GM18907 (cell line): ENCODE measurements at regions not wholly inside any gene's neighbourhood (a gene's known extent, or its start where the extent isn't known, plus 50 kb on each side); places are given as distances from the start of the nearest gene placed in this dataset.

Experiments used
- ATAC-seq: cut with Tn5 transposase; IDR thresholded peaks from one replicate; pipeline ENCODE4 v1.9.1; 2021; ENCODE audit warnings: mild to moderate bottlenecking, moderate library complexity; ENCODE audit not compliant: unreplicated experiment

- ATAC-seq, result no peak
Measured at GRCh38 chr5:29995154-29995553, 1198.3 kb upstream of the CDH6 start.

- no peak for ATAC-seq
Measured at GRCh38 chr5:29994519-29994918, 1199.0 kb upstream of the CDH6 start.

- no peak for ATAC-seq
Measured at GRCh38 chr5:29993286-29993685, 1200.2 kb upstream of the CDH6 start.

- no peak for ATAC-seq
Measured at GRCh38 chr5:29992248-29992647, 1201.2 kb upstream of the CDH6 start.

- ATAC-seq, result no peak
Measured at GRCh38 chr5:29990681-29991080, 1202.8 kb upstream of the CDH6 start.

GRCh38 chr5:29984156-29984540, 1209.3 kb upstream of the CDH6 start:
- no peak for ATAC-seq

GRCh38 chr5:29983528-29984155, 1209.8 kb upstream of the CDH6 start:
- ATAC-seq, result no peak

- no peak for ATAC-seq
Measured at GRCh38 chr5:29982457-29982856, 1211.0 kb upstream of the CDH6 start.

- no peak for ATAC-seq
Measured at GRCh38 chr5:29972597-29972996, 1220.9 kb upstream of the CDH6 start.

- no peak for ATAC-seq
Measured at GRCh38 chr5:29963956-29964355, 1229.5 kb upstream of the CDH6 start.

- no peak for ATAC-seq
Measured at GRCh38 chr5:29960323-29960722, 1233.2 kb upstream of the CDH6 start.

- ATAC-seq, result no peak
Measured at GRCh38 chr5:29950416-29951145, 1242.9 kb upstream of the CDH6 start.

GRCh38 chr5:29949301-29949872, 1244.1 kb upstream of the CDH6 start:
- ATAC-seq, result no peak

- ATAC-seq, result no peak
Measured at GRCh38 chr5:29944327-29944726, 1249.2 kb upstream of the CDH6 start.

GRCh38 chr5:29942089-29942488, 1251.4 kb upstream of the CDH6 start:
- no peak for ATAC-seq

GRCh38 chr5:29939988-29940387, 1253.5 kb upstream of the CDH6 start:
- ATAC-seq, result no peak

- no peak for ATAC-seq
Measured at GRCh38 chr5:29935371-29935770, 1258.1 kb upstream of the CDH6 start.

- ATAC-seq, result no peak
Measured at GRCh38 chr5:29930316-29930715, 1263.2 kb upstream of the CDH6 start.

GRCh38 chr5:29924107-29924506, 1269.4 kb upstream of the CDH6 start:
- ATAC-seq, result no peak

GRCh38 chr5:29905626-29906353, 1287.7 kb upstream of the CDH6 start:
- no peak for ATAC-seq

- ATAC-seq, result no peak
Measured at GRCh38 chr5:29902859-29903258, 1290.6 kb upstream of the CDH6 start.

GRCh38 chr5:29899583-29899982, 1293.9 kb upstream of the CDH6 start:
- no peak for ATAC-seq
